ENCODE measurements at regions not wholly inside any gene's neighbourhood (a gene's known extent, or its start where the extent isn't known, plus 50 kb on each side); places are given as distances from the start of the nearest gene placed in this dataset.

- no peak overlapping the region for H3K4me3 ChIP-seq (ENCODE audit: low read depth, low read length)
- H3K9me3 ChIP-seq, result no peaks in the 10 kb centered on the region
- no peaks in the 10 kb centered on the region for H3K27me3 ChIP-seq
- no peak for TF ChIP-seq CTCF (IDR thresholded peaks at IDR 0.05; ENCODE audit: low read depth, low read length)
- H3K4me1 ChIP-seq, result peaks cover 35% of the 10 kb centered on the region
- H3K36me3 ChIP-seq, result no peaks in the 10 kb centered on the region
- DNase-seq, result no peak
Observed at GRCh38 chr3:72595927-72596610, 252.2 kb downstream of the SHQ1 start.

GRCh38 chr3:72595376-72595775 is 252.9 kb downstream of the SHQ1 start:
- peaks cover 41% of the 10 kb centered on the region for H3K4me1 ChIP-seq
- H3K27me3 ChIP-seq, result no peaks in the 10 kb centered on the region
- H3K4me3 ChIP-seq (ENCODE audit: low read depth, low read length), result no peak overlapping the region
- peak; percentile 39 for DNase-seq
- no peaks in the 10 kb centered on the region for H3K36me3 ChIP-seq
- TF ChIP-seq CTCF (IDR thresholded peaks at IDR 0.05; ENCODE audit: low read depth, low read length), result no peak
- H3K9me3 ChIP-seq, result no peaks in the 10 kb centered on the region

- no peaks in the 10 kb centered on the region for H3K36me3 ChIP-seq
- no peak overlapping the region for H3K4me3 ChIP-seq (ENCODE audit: low read depth, low read length)
- no peak for TF ChIP-seq CTCF (IDR thresholded peaks at IDR 0.05; ENCODE audit: low read depth, low read length)
- no peaks in the 10 kb centered on the region for H3K27me3 ChIP-seq
- H3K9me3 ChIP-seq, result no peaks in the 10 kb centered on the region
- H3K4me1 ChIP-seq, result peaks cover 42% of the 10 kb centered on the region
- DNase-seq, result no peak
Observed at GRCh38 chr3:72594615-72595215, 253.5 kb downstream of the SHQ1 start.

- no peaks in the 10 kb centered on the region for H3K27me3 ChIP-seq
- TF ChIP-seq CTCF (IDR thresholded peaks at IDR 0.05; ENCODE audit: low read depth, low read length), result no peak
- H3K4me1 ChIP-seq, result peaks cover 42% of the 10 kb centered on the region
- H3K36me3 ChIP-seq, result no peaks in the 10 kb centered on the region
- DNase-seq, result no peak
- H3K4me3 ChIP-seq (ENCODE audit: low read depth, low read length), result no peak overlapping the region
- H3K9me3 ChIP-seq, result no peaks in the 10 kb centered on the region
Observed at GRCh38 chr3:72593881-72594397, 254.3 kb downstream of the SHQ1 start.

GRCh38 chr3:72591522-72592421 is 256.5 kb downstream of the SHQ1 start:
- H3K4me1 ChIP-seq, result peaks cover 33% of the 10 kb centered on the region

More at GRCh38 chr3:72591522-72592421, 256.5 kb downstream of the SHQ1 start:
- Histone ChIP-seq H3K9me3 (no peaks in the 10 kb centered on the region), H3K4me3 (ENCODE audit: low read depth, low read length) (no peak overlapping the region), H3K27me3 (no peaks in the 10 kb centered on the region), H3K36me3 (no peaks in the 10 kb centered on the region)
- DNase-seq, result peak; percentile 61
- TF ChIP-seq CTCF (IDR thresholded peaks at IDR 0.05; ENCODE audit: low read depth, low read length), result no peak

Measured in BE2C (cell line).